GF-D8 (cell line): ENCODE measurements at regions not wholly inside any gene's neighbourhood (a gene's known extent, or its start where the extent isn't known, plus 50 kb on each side); places are given as distances from the start of the nearest gene placed in this dataset.
A peak's percentile ranks its signal among the peaks of the same experiment; 100 is the strongest.

Source experiments
- DNase-seq: peaks from one replicate; lab custom pipeline; 2025; lab: John Stamatoyannopoulos, UW

DNA sequence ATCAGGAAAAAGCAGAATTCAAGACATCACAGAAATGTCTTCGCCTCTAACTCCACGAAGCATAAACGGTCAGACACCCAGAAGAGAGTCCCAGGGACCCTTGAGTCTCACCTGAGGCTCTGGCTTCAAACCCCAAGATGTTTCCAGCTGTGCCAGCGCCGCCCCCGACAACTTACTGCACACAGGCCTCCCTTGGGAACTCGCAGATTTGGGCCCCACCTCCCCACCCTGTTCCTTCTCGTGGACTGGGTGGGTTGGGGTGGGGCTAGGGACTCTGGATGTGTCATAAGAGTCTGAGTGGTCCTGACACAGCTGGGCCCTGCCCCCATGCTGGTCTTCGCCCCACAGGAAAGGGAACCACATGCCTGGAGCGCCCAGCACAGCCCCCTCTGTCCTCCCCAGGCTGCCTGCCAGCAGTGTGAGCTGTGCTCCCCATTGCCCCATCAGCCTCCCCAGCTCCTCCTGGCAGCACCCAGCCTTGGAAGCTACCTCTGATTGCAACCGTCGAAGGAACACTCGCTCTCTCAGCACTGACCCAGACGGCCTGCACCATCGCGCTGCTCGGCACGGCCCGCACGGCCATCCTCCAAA is 147.5 kb downstream of the CRYBB2 start:
- DNase-seq = no peak

DNA sequence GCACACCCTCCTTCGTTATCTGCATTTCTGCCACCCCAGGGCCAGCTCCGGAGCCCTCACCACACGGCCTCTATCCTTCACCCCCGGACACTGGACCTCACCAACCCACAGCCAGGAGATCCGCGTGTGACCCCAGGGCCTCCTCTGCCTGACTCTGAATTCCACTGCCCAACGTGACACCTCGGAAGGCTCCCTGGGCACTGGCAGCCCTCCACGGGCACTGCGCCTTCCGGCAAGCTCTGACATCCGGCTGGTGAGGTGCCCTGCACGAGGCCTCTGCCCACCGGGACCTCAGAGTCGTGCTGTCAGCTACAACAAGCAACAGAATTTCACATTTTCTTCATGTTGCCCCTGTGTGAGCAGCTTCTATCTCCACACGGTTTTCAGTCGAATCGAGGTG is 148.3 kb downstream of the CRYBB2 start:
- DNase-seq = no peak

DNA sequence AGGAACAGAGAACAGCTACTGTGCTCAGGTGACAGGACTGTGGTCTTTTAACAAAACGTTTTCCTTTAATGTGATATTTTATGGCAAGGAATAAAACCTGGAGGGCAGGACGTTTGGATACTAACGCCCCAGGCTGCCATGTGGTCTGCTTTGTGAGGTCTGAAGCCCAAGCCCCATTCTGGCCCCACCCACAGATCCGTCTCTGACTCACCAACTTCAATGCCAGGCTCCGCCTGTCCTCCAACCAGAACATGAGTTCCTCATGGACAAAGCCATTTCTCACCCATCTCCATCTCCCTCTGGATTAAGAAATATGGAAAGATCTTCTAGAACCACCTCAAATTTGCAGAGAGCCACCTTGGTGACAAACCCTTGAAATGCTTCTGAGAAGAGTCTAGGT is 148.8 kb downstream of the CRYBB2 start:
- no peak for DNase-seq

DNA sequence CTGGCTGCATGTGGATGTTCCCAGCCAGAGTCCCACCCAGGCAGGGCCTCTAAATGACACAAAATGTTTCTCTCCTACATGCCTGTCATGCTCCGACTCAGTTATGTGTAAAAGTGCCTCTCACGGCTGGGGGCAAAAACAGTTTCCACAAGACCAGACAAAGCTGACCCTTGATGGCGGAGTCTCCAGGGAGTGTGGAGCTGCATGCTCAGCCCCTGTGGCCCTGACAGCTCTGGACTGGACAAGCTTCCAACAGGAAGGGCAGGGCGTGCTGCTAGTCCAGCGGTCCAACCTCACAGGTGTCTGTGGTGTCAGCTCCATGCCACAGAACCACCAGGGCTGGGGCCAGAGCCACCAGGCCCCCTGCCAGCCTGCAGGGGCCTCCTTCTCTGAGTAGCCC is 149.6 kb downstream of the CRYBB2 start:
- no peak for DNase-seq

DNA sequence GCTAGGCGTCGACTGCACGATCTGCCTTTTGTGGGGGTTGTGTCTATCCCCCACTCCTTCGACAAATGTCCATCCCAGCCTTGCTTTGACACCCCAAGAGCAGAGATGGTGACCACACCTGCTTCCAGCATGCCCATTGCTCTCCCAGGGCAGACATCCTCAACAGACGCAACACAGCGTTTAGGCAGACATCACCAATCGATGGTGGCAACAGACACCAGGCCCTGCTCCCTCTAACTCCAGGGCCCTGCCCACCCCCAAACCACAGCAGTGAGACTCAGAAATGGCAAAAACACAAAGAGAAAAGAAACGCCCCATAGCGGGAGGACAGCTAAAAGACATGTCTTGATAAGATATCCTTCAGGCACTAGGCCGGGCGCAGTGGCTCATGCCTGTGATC is 150.9 kb downstream of the CRYBB2 start:
- DNase-seq = no peak

DNA sequence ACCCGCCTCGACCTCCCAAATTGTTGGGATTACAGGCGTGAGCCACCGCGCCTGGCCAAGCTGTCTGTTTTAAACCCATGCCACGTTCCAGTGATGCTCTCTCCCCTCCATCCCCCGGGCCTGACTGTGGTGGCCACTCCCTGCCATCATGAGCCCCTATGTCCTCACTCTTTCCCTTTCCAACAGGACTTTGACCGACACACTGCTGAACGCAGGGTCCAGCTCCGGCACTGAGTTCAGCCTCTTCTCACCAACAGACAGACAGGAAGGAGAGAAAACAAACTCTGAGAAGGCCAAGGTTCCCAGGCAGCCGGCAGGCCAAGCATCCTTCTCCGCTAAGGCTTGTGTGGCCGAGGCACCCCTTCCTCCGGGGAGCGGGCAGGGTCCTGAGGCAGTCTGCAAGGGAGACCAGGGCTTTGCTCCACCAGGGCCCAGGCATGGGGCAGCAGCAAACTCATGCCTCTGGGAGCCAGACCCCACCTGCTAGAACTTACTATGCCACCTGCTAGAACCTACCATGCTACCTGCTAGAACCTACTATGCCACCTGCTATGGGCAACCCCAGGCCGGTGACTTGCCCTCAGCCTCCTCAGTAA is 152.7 kb downstream of the CRYBB2 start:
- no peak for DNase-seq

DNA sequence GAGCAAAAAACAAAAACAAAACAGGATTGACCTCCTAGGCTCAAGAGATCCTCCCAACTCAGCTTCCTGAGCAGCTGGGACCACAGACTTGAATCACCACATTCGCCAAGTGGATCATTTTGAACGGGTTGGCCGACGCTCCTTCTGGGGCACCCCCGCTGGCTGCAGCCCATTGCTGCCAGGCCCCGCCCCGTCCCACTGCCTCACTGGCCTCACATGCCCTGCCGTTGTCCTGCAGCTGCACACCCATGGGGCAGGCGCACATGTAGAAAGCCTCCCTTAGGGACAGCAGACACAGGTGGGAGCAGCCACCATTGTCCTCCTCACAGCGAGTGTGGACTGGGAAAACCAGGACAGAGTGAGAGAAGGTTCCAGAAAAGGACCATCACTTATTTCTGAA is 154.5 kb downstream of the CRYBB2 start:
- no peak for DNase-seq

DNA sequence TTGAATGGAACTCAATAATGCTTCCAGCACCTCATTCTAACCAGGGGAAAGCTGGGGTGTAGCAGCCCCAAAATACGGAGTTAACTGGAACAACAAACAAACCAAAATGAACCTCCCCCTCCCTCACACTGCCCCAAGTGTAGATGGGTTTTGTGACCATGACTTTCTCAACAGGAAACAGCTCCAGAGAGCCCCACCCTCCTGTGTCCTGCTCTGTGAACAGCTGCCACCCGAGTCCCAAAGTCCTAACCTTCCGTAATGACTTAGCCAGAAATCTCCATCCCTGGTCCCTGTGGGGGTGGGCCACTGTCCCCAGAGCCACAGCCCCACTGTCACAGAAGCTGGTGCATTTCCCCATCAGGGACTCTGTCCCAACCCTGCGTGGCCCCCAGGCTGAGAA is 155.4 kb downstream of the CRYBB2 start:
- no peak for DNase-seq

DNA sequence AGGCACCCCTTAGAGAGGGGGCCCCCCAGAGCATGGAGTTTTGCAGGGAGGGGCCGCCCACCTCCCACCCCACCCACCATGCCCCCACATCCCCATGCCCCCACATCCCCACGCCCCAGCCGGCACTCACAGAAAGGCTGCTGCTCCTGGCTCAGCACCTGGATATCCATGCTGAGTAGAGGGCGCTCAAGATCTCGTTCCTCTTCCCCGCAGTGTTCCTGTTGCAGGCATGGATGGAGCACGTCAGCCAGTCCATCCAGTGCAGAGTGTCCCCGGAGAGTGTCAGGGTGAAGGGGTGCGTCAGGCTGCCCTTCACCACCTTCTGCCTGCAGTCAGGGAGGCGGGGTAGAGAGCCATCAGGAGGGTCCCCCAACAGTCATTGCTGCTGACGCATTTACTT is 156.2 kb downstream of the CRYBB2 start:
- DNase-seq = no peak

DNA sequence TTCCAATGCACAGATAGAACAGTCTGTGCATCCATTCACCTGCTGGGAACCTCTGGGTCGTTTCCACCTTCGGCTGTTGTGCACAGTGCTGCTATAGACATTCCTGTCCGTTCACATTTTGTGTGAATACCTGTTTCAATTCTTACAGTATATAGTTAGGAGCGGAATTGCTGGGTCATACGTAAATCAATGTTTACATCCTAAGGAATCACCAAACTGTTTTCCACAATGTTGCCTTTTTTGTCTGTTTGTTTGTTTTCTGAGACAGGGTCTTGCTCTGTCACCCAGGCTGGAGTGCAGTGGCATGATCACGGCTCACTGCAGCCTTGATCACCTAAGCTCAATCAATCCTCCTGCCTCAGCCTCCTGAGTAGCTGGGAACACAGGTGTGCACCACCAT is 158.3 kb downstream of the CRYBB2 start:
- no peak for DNase-seq

DNA sequence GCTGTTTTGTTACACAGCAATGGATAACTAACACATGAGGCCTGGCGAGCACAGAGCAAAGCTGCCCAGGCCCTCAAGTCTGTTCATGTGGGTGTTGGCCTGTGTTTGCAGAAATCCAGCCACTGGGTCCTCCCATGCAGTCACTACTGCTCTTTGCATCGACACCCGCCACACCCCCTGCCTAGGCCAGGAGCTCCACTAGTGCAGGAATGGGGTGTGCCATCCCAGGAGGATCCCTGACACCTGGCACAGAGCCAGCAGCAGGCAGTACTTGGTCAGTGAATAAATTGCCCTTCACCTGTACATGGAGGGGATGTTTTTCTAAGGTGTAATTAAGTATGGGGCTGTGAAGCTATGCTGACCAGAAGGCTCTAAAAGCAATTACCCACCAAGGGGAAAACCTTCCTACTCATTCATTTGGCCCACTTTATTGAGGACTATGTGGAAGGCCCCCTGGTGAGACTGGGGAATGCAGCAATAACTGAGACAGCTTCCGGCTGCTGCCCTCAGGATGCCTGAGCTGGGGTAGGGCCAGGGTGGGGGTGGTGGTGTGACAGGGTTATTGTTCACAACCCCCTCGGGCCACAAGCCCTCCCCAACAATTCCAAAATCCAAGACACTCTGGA is 160.8 kb downstream of the CRYBB2 start:
- DNase-seq = no peak

DNA sequence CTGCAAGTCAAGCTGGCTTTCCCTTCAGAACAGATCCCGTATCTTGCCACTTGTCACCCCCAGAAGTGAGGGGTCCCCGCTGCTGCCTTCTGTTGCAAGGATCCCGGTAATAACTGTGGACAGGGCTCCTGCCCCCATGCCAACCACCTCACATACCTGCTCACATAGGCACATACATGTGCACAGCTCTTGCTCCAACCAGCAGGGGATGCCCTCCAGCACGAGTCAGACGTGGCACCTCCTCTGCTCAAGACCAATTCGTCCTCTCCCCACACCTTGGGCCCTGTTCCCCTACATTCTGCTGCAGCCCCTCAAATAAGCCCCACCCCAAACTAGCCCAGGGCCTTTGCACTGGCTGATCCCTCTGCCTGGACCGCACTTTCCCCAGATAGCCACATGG is 163.3 kb downstream of the CRYBB2 start:
- no peak for DNase-seq

DNA sequence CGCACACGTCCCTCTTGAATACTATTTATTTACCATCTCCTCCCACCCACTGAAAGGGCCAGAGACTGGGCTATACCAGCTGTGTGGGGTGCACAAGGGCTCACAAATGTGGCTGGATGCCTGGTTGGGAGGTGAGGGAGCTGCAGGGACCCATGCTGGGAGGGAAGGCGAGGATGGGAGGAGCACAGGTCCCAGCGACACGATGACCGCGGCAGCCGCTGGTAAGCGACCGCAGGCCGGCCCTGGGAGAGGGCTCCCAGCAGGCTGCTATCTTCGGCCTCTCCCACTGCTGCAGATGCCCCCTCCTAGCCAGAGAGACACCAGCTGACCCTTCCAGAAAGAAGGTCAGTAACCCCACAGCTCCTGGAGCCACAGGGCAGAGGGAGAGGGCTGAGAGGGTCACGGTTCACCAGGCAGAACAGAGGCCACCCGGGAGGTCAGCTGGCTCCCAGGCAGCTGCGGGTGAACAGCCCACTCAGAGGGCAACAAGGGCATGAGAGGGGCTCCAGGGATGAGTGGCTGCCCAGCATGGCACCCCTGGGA is 163.9 kb downstream of the CRYBB2 start:
- no peak for DNase-seq

DNA sequence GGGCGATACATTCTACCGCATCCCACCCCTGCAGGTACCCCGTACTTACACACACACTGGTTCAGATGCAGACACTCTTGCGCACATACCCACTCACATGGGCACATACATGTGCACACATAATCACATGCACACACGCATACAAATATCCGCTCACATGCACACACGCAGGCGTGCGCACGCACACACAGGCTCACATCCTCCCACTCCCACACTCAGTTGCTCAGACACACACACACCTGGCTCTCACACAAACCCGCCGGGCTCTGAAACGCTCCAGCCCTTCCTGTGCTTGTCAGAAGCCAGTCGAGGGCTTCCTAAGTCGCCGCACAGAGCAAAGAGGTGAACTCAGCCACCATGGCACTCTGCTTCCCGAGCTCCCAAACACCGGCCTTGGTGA is 164.5 kb downstream of the CRYBB2 start:
- DNase-seq = no peak

DNA sequence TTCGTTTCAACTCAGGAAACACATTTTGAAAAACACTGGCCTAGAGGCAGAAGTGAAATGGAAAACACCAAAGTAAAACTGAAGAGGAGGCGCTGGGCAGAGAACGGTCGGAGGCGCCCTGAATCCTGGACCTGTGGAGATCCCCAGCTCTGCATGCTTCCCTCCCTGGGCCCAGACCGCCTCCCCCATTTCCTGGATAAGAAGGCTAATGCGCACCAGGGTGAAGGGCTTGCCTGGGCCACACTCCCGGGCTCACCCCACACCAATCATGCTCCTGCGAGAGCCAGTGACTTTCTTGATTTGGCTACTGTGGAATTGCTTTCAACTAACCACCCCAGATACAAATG is 167.1 kb downstream of the CRYBB2 start:
- DNase-seq = no peak

DNA sequence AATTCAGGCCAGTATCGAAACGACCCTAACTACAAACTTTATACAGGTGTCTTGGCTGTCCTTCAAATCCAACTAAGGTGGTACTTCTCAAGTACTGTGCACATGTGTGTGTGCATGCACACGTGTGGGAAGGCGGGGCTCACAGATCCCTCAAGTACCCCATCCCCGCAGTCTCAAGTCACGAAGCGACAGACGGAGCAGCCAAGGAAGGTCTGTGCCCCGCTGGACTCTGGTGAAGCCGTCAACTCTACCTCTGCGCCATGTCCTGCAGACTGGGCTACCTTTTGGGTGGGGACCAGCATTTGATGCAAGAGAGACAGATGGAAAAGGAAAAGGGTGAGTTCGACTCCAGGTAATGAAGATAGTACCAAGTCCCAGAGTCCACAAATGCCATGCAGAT is 169.0 kb downstream of the CRYBB2 start:
- no peak for DNase-seq

DNA sequence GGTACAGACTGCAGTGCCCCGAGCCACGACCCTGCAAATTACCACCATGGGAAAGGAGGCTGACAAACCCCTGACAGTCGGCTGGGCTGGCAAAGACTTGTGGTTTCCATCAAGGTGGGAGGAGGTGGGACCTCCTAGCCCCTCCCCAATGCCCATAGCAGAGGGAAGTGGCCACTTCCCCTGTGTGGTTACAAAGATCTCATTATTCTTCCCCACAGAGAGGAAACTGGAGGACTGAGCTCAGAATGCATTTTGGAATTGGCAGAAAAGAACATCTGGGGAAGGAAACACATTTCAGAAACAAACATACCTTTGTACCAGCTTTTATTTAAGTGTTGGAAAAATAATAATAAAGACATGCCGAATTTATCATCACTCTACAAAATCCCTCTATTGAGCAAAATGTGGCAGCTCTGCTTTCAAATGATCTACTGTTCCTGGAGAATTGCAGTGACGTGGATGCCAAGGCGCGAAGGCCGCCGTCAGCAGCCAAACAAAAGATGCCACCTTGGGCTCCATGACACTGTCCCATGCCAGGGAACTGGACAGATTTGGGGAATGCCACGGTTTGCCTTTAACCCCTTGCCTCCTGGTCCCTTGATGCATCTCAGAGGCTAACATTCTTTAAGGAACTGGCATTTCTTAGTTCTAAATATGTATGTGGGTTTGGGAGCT is 169.6 kb downstream of the CRYBB2 start:
- peak; percentile 63 for DNase-seq

DNA sequence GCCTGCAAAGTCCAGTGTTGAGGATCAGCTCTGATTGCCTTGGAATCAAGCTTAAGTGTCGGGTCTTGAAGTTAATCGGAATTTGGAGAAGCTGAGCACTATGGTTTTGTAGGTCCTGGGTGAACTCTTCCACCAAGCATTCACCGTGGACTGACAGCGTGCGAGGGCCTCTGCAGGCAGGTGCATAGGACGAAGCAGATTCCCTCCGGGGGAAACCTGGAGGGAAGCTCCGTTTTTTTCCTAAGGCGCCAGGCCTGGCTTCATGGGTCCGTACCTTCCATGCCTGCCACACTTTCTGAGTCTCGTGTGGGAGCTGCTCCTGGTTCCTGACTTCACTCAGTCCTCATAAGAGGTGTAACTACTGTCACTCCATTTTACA is 170.1 kb downstream of the CRYBB2 start:
- DNase-seq = no peak

DNA sequence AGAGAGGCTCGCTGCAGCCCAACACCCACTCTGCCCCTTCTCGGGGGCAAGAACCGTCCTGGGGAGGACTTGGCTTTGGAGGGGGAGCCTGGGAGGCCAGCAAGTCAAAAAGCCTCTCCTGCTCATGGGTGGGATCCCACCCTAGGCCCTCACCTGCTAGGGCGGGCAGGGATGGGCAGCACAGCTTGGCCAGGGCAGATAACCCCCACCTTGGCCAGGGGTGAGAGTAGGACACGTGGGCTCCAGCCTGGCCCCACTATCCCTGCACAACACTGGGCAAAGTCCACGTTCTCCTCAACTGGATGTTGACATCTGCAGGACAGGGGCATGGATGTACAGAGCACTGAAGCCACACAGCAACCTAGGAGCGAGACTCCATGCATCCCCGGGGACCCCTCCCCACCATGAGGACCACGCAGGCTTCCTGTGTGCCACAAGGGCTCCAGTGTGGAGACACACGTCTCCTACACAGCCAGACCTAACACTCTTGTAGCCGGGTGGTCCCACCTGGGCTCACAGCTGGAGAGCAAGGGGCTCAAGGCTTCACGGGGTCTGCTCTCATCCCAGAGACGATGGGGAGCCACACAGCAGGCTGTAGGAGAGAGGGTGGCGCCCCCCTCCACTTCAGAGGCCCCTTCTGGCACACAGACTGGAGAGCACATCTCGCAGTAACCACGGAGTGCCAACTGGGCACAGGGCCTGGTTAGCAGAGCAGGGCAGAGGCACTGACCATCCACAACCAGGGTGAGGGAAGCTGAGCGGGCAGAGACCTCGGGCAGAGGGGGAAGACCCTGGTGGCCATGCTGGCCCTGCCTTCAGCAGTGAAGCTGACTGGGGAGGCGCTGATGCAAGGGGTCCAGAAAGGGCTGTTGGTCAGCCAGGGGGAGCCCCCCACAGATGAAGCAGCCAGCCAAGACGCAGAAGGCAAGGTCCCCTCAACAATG is 171.1 kb downstream of the CRYBB2 start:
- no peak for DNase-seq

DNA sequence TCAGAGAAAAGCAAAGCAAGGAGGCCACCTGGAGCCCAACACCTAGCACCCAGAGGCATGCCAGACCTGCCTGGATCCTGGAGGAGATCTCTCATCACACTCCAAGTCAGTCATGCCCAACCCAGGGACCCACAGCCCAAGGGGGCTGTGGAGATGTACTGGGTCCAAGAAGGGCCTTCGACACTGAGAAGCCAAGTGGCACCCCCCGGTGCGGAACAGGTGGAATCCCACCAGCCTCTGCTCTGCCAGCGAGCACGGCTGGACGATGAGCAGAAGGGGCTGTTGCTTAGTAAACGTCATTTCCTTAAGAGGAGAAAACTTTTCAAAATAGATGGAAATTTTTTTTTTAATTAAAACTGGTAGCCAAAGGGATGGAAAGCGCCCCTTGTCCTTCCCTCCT is 171.9 kb upstream of the GRK3 start:
- DNase-seq = no peak

DNA sequence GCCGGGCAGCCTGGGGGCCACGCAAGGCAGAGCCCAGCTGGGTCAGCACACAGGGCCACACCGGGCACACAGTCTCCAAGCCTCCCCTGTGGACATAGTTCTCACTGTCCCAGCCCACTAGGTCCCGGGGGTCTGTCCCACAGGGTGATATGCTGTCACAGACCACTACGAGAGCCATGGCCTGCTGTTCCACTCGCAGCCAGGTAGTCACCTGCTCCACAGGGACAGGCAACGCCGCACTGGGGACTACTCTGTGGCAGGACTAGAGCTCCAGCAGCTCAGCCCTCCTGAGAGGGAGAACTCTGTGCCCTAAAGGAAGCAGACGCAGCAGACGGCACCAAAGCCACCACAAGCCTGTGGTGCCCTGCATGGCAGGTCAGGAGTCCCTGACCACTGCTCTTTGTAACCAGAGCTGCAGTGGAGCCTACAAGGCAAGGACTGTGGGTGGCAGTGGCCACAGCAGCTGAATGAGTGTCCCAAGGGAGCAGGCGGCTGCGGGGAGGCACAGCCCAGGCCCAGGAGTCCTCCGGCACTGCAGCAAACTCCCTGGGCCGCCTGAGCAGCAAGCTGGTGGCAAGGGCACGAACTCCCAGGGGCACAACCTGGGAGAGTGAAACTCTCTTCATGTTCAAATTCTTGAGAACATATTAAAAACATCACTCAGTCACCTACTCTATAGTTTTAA is 171.2 kb upstream of the GRK3 start:
- no peak for DNase-seq

DNA sequence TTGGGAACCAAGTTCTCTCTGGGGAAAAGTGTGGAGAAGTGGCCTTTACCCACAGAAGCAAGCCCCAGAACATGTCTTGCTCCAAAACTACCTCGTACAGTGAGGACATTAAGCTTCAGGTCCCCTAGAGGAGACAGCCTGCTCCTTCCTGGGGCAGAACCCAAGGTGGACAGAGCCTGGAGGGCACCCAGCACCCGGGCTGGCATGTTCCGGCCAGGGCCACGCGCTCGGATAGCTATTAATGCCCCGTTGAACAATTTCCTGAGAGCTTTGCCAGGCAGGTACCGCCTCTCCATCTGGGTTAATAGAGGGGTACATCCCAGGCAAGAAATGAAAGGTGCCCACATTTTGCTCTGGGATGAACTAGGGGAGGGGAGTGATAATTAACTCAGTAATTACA is 169.0 kb upstream of the GRK3 start:
- DNase-seq = no peak
